ENCODE measurements at regions not wholly inside any gene's neighbourhood (a gene's known extent, or its start where the extent isn't known, plus 50 kb on each side); places are given as distances from the start of the nearest gene placed in this dataset.

GRCh38 chr1:185406006-185406690, 89.1 kb upstream of the IVNS1ABP start:
- POLR2A ChIA-PET = no interaction called here
- Histone ChIP-seq H3K9ac (no peak overlapping the region), H3F3A (replicated peaks; ENCODE audit: insufficient read depth) (no peaks in the 10 kb centered on the region), H3K9me3 (no peaks in the 10 kb centered on the region), H3K9me2 (no peaks in the 10 kb centered on the region), H4K20me1 (ENCODE audit: insufficient read depth) (no peaks in the 10 kb centered on the region), H3K36me3 (replicated peaks in 1 of 2; ENCODE audit: control insufficient read depth in 1 of 2, insufficient read depth in 2 of 2, low read length in 1 of 2) (no peaks in the 10 kb centered on the region), H3K27me3 (ENCODE audit: insufficient read depth) (no peaks in the 10 kb centered on the region), H2AFZ (ENCODE audit: low read depth) (no peak overlapping the region), H3K79me2 (ENCODE audit: insufficient read depth) (no peaks in the 10 kb centered on the region), H3K4me3 (ENCODE audit: low read depth in 2 of 2, low read length in 1 of 2) (no peak overlapping the region), H3K4me1 (ENCODE audit: control insufficient read depth in 1 of 2, insufficient read depth in 2 of 2, low read depth in 1 of 2, low read length in 1 of 2) (no peaks in the 10 kb centered on the region; a peak in 1 of 4 replicates), H3K4me2 (no peak overlapping the region), H3K27ac (ENCODE audit: low read depth in 2 of 2, low read length in 1 of 2) (no peak overlapping the region)
- CTCF ChIA-PET = interaction anchor here (0.8 to 1.0 kb wide), 2 partner anchors 10 to 190 kb away, joined by 3 read pairs; no protein-coding TSS in a partner anchor
- no peak for TF ChIP-seq RAD21 (IDR thresholded peaks at IDR 0.05; ENCODE audit: low read length)
- TF ChIP-seq TCF12 (IDR thresholded peaks at IDR 0.05) = no peak
- no peak for TF ChIP-seq NRF1 (IDR thresholded peaks at IDR 0.05; ENCODE audit: low read depth, low read length)
- no peak for TF ChIP-seq PBX3 (IDR thresholded peaks at IDR 0.05)
- TF ChIP-seq SMC3 (IDR thresholded peaks at IDR 0.05; ENCODE audit: low read depth, low read length) = no peak
- TF ChIP-seq USF1 (IDR thresholded peaks at IDR 0.05; ENCODE audit: borderline replicate concordance, low read depth) = no peak
- no peak for TF ChIP-seq NFIC (IDR thresholded peaks at IDR 0.05; ENCODE audit: borderline replicate concordance)
- TF ChIP-seq REST (IDR thresholded peaks at IDR 0.05; ENCODE audit: low read depth, low read length) = no peak
- TF ChIP-seq GABPA (IDR thresholded peaks at IDR 0.05; ENCODE audit: low read depth) = no peak
- TF ChIP-seq CHD2 (IDR thresholded peaks at IDR 0.05; ENCODE audit: low read length, partially characterized antibody) = no peak
- no peak for TF ChIP-seq JUND (IDR thresholded peaks at IDR 0.05)
- no peak for TF ChIP-seq IRF3 (IDR thresholded peaks at IDR 0.05; ENCODE audit: low read depth, low read length)
- TF ChIP-seq SIN3A (IDR thresholded peaks at IDR 0.05; ENCODE audit: borderline replicate concordance, low read depth, low read length) = no peak
- TF ChIP-seq MEF2A (IDR thresholded peaks at IDR 0.05; ENCODE audit: borderline replicate concordance, low read depth) = no peak
- no peak for TF ChIP-seq RXRA (IDR thresholded peaks at IDR 0.05; ENCODE audit: borderline replicate concordance, low read depth)
- TF ChIP-seq TAF1 (IDR thresholded peaks at IDR 0.05; ENCODE audit: borderline replicate concordance, low read depth, low read length) = no peak
- TF ChIP-seq TEAD4 (IDR thresholded peaks at IDR 0.05; ENCODE audit: borderline replicate concordance, insufficient read depth) = no peak
- no peak for TF ChIP-seq FOXJ3 (CRISPR knock-in tag; IDR thresholded peaks at IDR 0.05)
- TF ChIP-seq EP300 (IDR thresholded peaks at IDR 0.05; ENCODE audit: borderline replicate concordance in 1 of 2, low read depth in 1 of 2, low read length in 1 of 2) = no peak
- no peak for TF ChIP-seq POLR2AphosphoS5 (IDR thresholded peaks at IDR 0.05; ENCODE audit: low read depth, low read length)
- WGBS (ENCODE audit: low lambda C conversion rate) = 48% methylated on average over 3 of the region's 3 CpGs
- no peak for DNase-seq
